Vagina (tissue), 2 donors: ENCODE measurements at regions not wholly inside any gene's neighbourhood (a gene's known extent, or its start where the extent isn't known, plus 50 kb on each side); places are given as distances from the start of the nearest gene placed in this dataset.

Experiments
- DNase-seq, 2 donors: peaks; one replicate each; pipeline ENCODE4 v3.0.0-alpha.2; 2017; ENCODE audit errors: extremely low spot score in 2 of 2
- H3K27ac ChIP-seq: fragments of 200-600 bp; sonication (generic); one replicate; pipeline ENCODE4 v1.5.1; 2019
- H3K27me3 ChIP-seq: fragments of 200-600 bp; sonication (generic); one replicate; pipeline ENCODE4 v1.5.1; 2019
- H3K36me3 ChIP-seq, 2 donors: fragments of 200-600 bp; sonication (generic); one replicate each; pipeline ENCODE4 v1.5.1; 2017 to 2019
- H3K4me1 ChIP-seq: fragments of 200-600 bp; sonication (generic); one replicate; pipeline ENCODE4 v1.5.1; 2019
- H3K4me3 ChIP-seq, 2 donors: fragments of 200-600 bp; sonication (generic); 1 replicate in 1 of 2; 2 replicates in 1 of 2; pipeline ENCODE4 v1.5.1; 2016 to 2019
- H3K9me3 ChIP-seq: fragments of 200-600 bp; sonication (generic); one replicate; pipeline ENCODE4 v1.5.1; 2019
- POLR2A ChIP-seq, 2 donors: fragments of 450-650 bp; IDR thresholded peaks; one replicate each; pipeline ENCODE4 v1.6.1; 2017; ENCODE audit warnings: antibody characterized with exemption in 2 of 2, mild to moderate bottlenecking in 2 of 2, moderate library complexity in 2 of 2
- POLR2AphosphoS5 ChIP-seq, 2 donors: sonication (generic); formaldehyde crosslinking; IDR thresholded peaks; one replicate each; pipeline ENCODE4 v1.9.0; 2017; ENCODE audit warnings: antibody characterized with exemption in 2 of 2, mild to moderate bottlenecking in 2 of 2, low read depth in 1 of 2; ENCODE audit not compliant: insufficient read depth in 1 of 2
- intact Hi-C: fragments of 100-400 bp; cut with DNase I; formaldehyde crosslinking; loops from one replicate; pipeline ENCODE4 v1.15.1; 2023
- TF ChIP-seq, protein P1 (sequence below), 3 experiments: fragments of 450-650 bp in 2 of 3; fragments of 200-600 bp in 1 of 3; sonication (generic) in 1 of 3; IDR thresholded peaks; one replicate each; pipeline ENCODE4 v1.5.1; 2017 to 2019; ENCODE audit warnings: antibody characterized with exemption in 3 of 3, mild to moderate bottlenecking in 2 of 3, moderate library complexity in 2 of 3

DNA sequence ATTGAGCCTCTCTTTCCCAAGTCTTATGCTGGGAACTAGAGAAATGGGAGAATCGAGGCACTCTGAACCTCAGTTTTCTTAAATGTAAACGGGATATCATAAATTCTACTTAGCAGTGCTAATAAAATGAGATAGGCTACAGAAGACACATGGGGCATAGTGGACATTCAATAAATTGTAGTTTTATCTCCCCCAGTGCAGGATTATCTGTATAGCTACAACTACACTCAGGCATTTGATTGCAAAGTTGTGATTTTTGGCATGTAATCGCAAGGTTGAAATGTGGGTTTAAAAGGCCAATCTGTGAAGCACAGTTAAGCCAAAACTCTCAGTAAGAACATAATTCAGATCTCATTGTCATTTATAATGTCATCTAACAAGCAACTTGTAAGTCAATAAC is 413.7 kb upstream of the LMCD1 start:
- Histone ChIP-seq H3K4me1 (no peaks in the 10 kb centered on the region), H3K27ac (no peak overlapping the region), H3K9me3 (no peaks in the 10 kb centered on the region), H3K36me3 (no peaks in the 10 kb centered on the region), H3K27me3 (no peaks in the 10 kb centered on the region), H3K4me3 (no peak overlapping the region)
- intact Hi-C loops, result no loop called here
- no peak for TF ChIP-seq POLR2AphosphoS5 (IDR thresholded peaks at IDR 0.05; ENCODE audit: insufficient read depth in 1 of 2, low read depth in 1 of 2)
- no peak for TF ChIP-seq POLR2A (IDR thresholded peaks at IDR 0.05)
- TF ChIP-seq, protein P1, sequence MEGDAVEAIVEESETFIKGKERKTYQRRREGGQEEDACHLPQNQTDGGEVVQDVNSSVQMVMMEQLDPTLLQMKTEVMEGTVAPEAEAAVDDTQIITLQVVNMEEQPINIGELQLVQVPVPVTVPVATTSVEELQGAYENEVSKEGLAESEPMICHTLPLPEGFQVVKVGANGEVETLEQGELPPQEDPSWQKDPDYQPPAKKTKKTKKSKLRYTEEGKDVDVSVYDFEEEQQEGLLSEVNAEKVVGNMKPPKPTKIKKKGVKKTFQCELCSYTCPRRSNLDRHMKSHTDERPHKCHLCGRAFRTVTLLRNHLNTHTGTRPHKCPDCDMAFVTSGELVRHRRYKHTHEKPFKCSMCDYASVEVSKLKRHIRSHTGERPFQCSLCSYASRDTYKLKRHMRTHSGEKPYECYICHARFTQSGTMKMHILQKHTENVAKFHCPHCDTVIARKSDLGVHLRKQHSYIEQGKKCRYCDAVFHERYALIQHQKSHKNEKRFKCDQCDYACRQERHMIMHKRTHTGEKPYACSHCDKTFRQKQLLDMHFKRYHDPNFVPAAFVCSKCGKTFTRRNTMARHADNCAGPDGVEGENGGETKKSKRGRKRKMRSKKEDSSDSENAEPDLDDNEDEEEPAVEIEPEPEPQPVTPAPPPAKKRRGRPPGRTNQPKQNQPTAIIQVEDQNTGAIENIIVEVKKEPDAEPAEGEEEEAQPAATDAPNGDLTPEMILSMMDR (IDR thresholded peaks at IDR 0.05), result no peak
- DNase-seq, result no peak

DNA sequence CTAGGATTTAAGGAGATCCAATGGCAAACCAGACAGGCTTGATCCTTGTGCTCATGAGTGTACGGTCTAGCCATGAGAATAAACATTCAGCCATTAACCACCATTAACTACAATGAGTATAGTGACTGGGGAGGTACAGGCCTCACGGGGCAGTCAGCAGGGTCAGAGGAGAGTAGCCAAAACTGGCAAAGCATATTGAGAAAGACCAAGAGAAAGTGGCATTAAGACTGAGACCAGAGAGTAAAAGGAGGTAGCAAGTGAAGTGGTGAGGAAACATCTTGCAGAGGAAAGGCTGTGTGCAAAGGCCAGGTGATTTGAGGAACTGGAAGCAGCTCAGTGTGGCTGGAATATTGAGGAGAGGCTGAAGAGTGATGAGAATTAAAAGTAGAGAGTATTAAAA is 407.2 kb upstream of the LMCD1 start:
- H3K27me3 ChIP-seq, result no peaks in the 10 kb centered on the region
- intact Hi-C loops, result no loop called here
- DNase-seq, result no peak
- no peaks in the 10 kb centered on the region for H3K9me3 ChIP-seq
- H3K4me1 ChIP-seq, result no peaks in the 10 kb centered on the region
- H3K36me3 ChIP-seq, result no peaks in the 10 kb centered on the region
- H3K27ac ChIP-seq, result no peak overlapping the region
- TF ChIP-seq POLR2A (IDR thresholded peaks at IDR 0.05), result no peak
- TF ChIP-seq, protein P1 (IDR thresholded peaks at IDR 0.05), result no peak
- H3K4me3 ChIP-seq, result no peak overlapping the region

DNA sequence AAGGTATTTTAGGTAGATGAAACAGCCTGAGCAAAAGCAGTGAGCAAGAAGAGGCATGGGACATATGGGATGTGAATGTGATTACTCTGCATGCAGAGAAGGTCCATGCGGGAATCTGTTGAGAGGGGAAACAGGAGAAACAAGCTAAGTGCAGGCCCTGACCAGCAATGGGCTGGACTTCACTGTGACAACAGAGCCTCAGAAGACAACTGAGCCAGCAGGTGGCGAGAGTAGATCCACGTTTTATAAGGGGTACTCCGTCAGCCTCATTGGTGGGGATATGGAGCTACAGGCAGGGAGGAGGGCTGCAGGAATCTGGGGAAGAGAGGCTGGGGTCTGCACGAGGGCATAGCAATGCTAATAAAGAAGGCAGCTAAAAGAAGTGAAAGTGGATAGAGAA is 405.9 kb upstream of the LMCD1 start:
- H3K27me3 ChIP-seq, result no peaks in the 10 kb centered on the region
- no peak overlapping the region for H3K4me3 ChIP-seq
- H3K9me3 ChIP-seq, result no peaks in the 10 kb centered on the region
- no peak overlapping the region for H3K27ac ChIP-seq
- no peaks in the 10 kb centered on the region for H3K36me3 ChIP-seq
- intact Hi-C loops, result no loop called here
- no peaks in the 10 kb centered on the region for H3K4me1 ChIP-seq
- no peak for DNase-seq
- TF ChIP-seq, protein P1 (IDR thresholded peaks at IDR 0.05), result no peak
- TF ChIP-seq POLR2A (IDR thresholded peaks at IDR 0.05), result no peak
- TF ChIP-seq POLR2AphosphoS5 (IDR thresholded peaks at IDR 0.05; ENCODE audit: insufficient read depth in 1 of 2, low read depth in 1 of 2), result no peak

DNA sequence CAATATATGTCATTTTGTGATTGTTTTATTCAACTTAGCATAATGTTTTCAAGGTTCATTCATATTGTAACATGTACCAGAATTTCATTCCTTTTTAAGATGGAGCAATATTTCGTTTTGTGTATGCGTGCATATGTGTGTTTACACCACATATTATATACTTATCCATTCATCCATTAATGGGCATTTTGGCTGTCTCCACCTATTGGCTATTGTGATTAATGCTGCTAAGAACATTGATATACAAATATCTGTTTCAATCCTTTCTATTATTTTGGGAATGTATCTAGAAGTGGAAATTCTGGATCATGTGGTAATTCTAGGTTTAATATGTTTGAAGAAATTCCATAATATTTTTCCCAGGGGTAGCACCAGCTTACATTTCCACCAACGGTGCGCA is 403.9 kb upstream of the LMCD1 start:
- intact Hi-C loops, result no loop called here

DNA sequence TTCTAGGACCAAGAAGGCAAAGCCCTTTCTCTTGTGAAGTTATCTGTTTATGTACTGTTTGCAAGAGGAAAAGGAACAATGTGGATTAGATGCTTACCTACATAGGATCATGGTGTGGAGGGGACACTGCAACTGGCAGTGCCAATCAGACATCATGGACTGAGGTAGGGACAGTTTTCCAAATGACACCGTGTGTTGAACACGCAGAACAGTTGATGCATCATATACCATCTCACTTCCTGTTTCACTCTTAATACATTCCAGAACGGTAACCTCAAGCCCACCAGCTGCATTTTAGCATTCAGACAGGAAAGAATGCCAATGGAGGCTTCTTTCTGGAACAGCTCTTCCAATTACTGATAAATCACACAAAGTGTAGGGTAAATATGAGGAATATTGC is 397.7 kb upstream of the LMCD1 start:
- H3K27me3 ChIP-seq, result no peaks in the 10 kb centered on the region
- DNase-seq, result no peak
- TF ChIP-seq, protein P1 (IDR thresholded peaks at IDR 0.05), result no peak
- TF ChIP-seq POLR2A (IDR thresholded peaks at IDR 0.05) (no peak), POLR2AphosphoS5 (IDR thresholded peaks at IDR 0.05; ENCODE audit: insufficient read depth in 1 of 2, low read depth in 1 of 2) (no peak)

More for the DNA sequence above, 403.9 kb upstream of the LMCD1 start:
- no peaks in the 10 kb centered on the region for H3K27me3 ChIP-seq
- H3K4me1 ChIP-seq, result no peaks in the 10 kb centered on the region
- TF ChIP-seq POLR2AphosphoS5 (IDR thresholded peaks at IDR 0.05; ENCODE audit: insufficient read depth in 1 of 2, low read depth in 1 of 2) (no peak), POLR2A (IDR thresholded peaks at IDR 0.05) (no peak)
- TF ChIP-seq, protein P1 (IDR thresholded peaks at IDR 0.05), result no peak
- H3K36me3 ChIP-seq, result no peaks in the 10 kb centered on the region
- H3K4me3 ChIP-seq, result no peak overlapping the region
- no peaks in the 10 kb centered on the region for H3K9me3 ChIP-seq
- DNase-seq, result no peak
- no peak overlapping the region for H3K27ac ChIP-seq

More for the DNA sequence above, 397.7 kb upstream of the LMCD1 start:
- H3K27ac ChIP-seq, result no peak overlapping the region
- H3K4me1 ChIP-seq, result no peaks in the 10 kb centered on the region
- no peaks in the 10 kb centered on the region for H3K36me3 ChIP-seq
- no peak overlapping the region for H3K4me3 ChIP-seq
- intact Hi-C loops, result no loop called here
- H3K9me3 ChIP-seq, result no peaks in the 10 kb centered on the region
